GM12878 (cell line): ENCODE measurements at regions not wholly inside any gene's neighbourhood (a gene's known extent, or its start where the extent isn't known, plus 50 kb on each side); places are given as distances from the start of the nearest gene placed in this dataset.
A peak's percentile ranks its signal among the peaks of the same experiment; 100 is the strongest.

Source experiments
- ATAC-seq: fragments of 200-7000 bp; cut with Tn5 transposase; 3 replicates; pipeline ENCODE4 v1.9.1; 2020; ENCODE audit warnings: mild to moderate bottlenecking, moderate library complexity
- BruUV-seq: library from RNA; stranded (reverse); fragments of 400-500 nt; replicated peaks from 2 replicates; lab custom pipeline; 2021; lab: Mats Ljungman, UMichigan
- CTCF ChIA-PET: fragments of 300-600 bp; sonication (Branson Sonifier 250); formaldehyde crosslinking; extraction: SDS; loops from one replicate; lab custom pipeline; 2021; ENCODE audit warnings: inconsistent platforms; lab: Yijun Ruan, JAX
- POLR2A ChIA-PET: fragments of 350-600 bp; formaldehyde crosslinking; extraction: SDS; loops from one replicate; lab custom pipeline; 2021; ENCODE audit warnings: inconsistent platforms; lab: Charles Lee
- RAD21 ChIA-PET: fragments of 300-600 bp; sonication (Branson Sonifier 250); formaldehyde crosslinking; loops from one replicate; lab custom pipeline; 2023; ENCODE audit warnings: antibody characterized with exemption; ENCODE audit not compliant: unreplicated experiment; lab: Charles Lee
- SMC1A ChIA-PET: fragments of 300-600 bp; sonication (Branson Sonifier 250); formaldehyde crosslinking; loops from one replicate; lab custom pipeline; 2023; ENCODE audit not compliant: unreplicated experiment, uncharacterized antibody; lab: Charles Lee
- DNase-seq: peaks from one replicate; pipeline ENCODE4 v3.0.0-alpha.2; 2011; ENCODE audit warnings: low read depth, low spot score
- FAIRE-seq: peaks from 3 replicates; lab custom pipeline; 2011; peaks lifted over from hg19 to GRCh38; lab: Jason Lieb, UNC
- H2AFZ ChIP-seq: 2 replicates; pipeline ENCODE4 v1.6.0; 2011; ENCODE audit warnings: low read depth, low read length, control low read depth; ENCODE audit not compliant: control insufficient read depth
- H3K27ac ChIP-seq: 2 replicates; pipeline ENCODE4 v1.5.1; 2011; ENCODE audit warnings: control low read depth; ENCODE audit not compliant: control insufficient read depth, insufficient read depth
- H3K27me3 ChIP-seq, 2 experiments: replicated peaks in 1 of 2; 2 replicates each; pipeline versions ENCODE4 v1.6.0 to v1.6.1; 2011; ENCODE audit warnings: low read length in 1 of 2; ENCODE audit not compliant: control insufficient read depth in 2 of 2, insufficient read depth in 2 of 2
- H3K36me3 ChIP-seq, 2 experiments: 2 replicates each; pipeline ENCODE4 v1.5.1; 2011; ENCODE audit warnings: low read length in 1 of 2; ENCODE audit not compliant: control insufficient read depth in 2 of 2, insufficient read depth in 2 of 2
- H3K4me1 ChIP-seq: 2 replicates; pipeline ENCODE4 v1.6.1; 2011; ENCODE audit warnings: mild to moderate bottlenecking, low read length, moderate library complexity, mixed read lengths; ENCODE audit not compliant: control insufficient read depth, insufficient read depth
- H3K4me2 ChIP-seq: 2 replicates; pipeline ENCODE4 v1.6.0; 2011; ENCODE audit warnings: control low read depth; ENCODE audit not compliant: control insufficient read depth, insufficient read depth
- H3K4me3 ChIP-seq: fragments of 200-600 bp; sonication (generic); 2 replicates; pipeline ENCODE4 v1.5.1; 2016
- H3K79me2 ChIP-seq: 2 replicates; pipeline ENCODE4 v1.6.0; 2011; ENCODE audit warnings: low read length; ENCODE audit not compliant: control insufficient read depth, insufficient read depth
- H3K9ac ChIP-seq: 2 replicates; pipeline ENCODE4 v1.8.0; 2011; ENCODE audit warnings: low read length, control low read depth, mixed read lengths; ENCODE audit not compliant: control insufficient read depth, insufficient read depth
- H3K9me3 ChIP-seq: replicated peaks from 3 replicates; pipeline ENCODE4 v1.5.1; 2011; ENCODE audit warnings: mild to moderate bottlenecking, low read length; ENCODE audit not compliant: control insufficient read depth, insufficient read depth
- H4K20me1 ChIP-seq: 2 replicates; pipeline ENCODE4 v1.6.0; 2011; ENCODE audit not compliant: control insufficient read depth, insufficient read depth
- CBX3 ChIP-seq: fragments of 200-600 bp; sonication (generic); IDR thresholded peaks from 2 replicates; pipeline ENCODE4 v1.6.1; 2016; ENCODE audit warnings: low read depth, borderline replicate concordance
- GABPA ChIP-seq: IDR thresholded peaks from 2 replicates; pipeline ENCODE4 v1.6.1; 2014; ENCODE audit warnings: antibody characterized with exemption, low read depth, mild to moderate bottlenecking, inconsistent platforms
- IRF4 ChIP-seq: IDR thresholded peaks from 2 replicates; pipeline ENCODE4 v1.6.1; 2011; ENCODE audit warnings: low read depth, low read length
- NFYA ChIP-seq: IDR thresholded peaks from 2 replicates; pipeline ENCODE4 v1.6.1; 2011; ENCODE audit warnings: low read depth, mild to moderate bottlenecking, low read length, improper control_type of control experiment, borderline replicate concordance
- NFYB ChIP-seq: IDR thresholded peaks from 2 replicates; pipeline ENCODE4 v1.6.1; 2011; ENCODE audit warnings: low read depth, mild to moderate bottlenecking, low read length, improper control_type of control experiment, moderate library complexity; ENCODE audit not compliant: insufficient read depth
- RB1 ChIP-seq: fragments of 450-650 bp; formaldehyde crosslinking; IDR thresholded peaks from 2 replicates; pipeline ENCODE4 v1.6.1; 2017; ENCODE audit warnings: mild to moderate bottlenecking, borderline replicate concordance
- USF2 ChIP-seq: IDR thresholded peaks from 2 replicates; pipeline ENCODE4 v1.6.1; 2011; ENCODE audit warnings: low read depth, low read length, improper control_type of control experiment, borderline replicate concordance
- ZZZ3 ChIP-seq: IDR thresholded peaks from 2 replicates; pipeline ENCODE4 v1.6.1; 2011; ENCODE audit warnings: low read depth; ENCODE audit not compliant: control insufficient read depth, insufficient read length
- in situ Hi-C: fragments of 300-500 bp; cut with MboI; formaldehyde crosslinking; loops from 9 replicates; pipeline ENCODE4 v1.14.3; 2018; ENCODE audit warnings: mixed read lengths
- intact Hi-C: fragments of 100-400 bp; cut with micrococcal nuclease; formaldehyde crosslinking; loops from one replicate; pipeline ENCODE4 v1.14.2; 2022; ENCODE audit not compliant: unreplicated experiment

GRCh38 chr6:120198033-120198432 lies 848.5 kb upstream of the MAN1A1 start:
- intact Hi-C loops: no loop called here
- ChIA-PET CTCF (interaction anchor here (1.0 kb wide), 1 partner anchor 23 kb away, joined by 3 read pairs; no protein-coding TSS in a partner anchor), POLR2A (no interaction called here)

GRCh38 chr6:120186080-120186479 lies 836.5 kb upstream of the MAN1A1 start:
- DNase-seq (no peak), FAIRE-seq (no peak), ATAC-seq (no peak)
- in situ Hi-C loops (no loop called here), intact Hi-C loops (no loop called here)
- no peaks in the 10 kb centered on the region for H3K36me3 ChIP-seq
- no peak overlapping the region for H2AFZ ChIP-seq
- SMC1A ChIA-PET: no interaction called here
- H3K27me3 ChIP-seq: no peaks in the 10 kb centered on the region
- BruUV-seq: no TSS peak
- no peaks in the 10 kb centered on the region for H4K20me1 ChIP-seq
- CTCF ChIA-PET: interaction anchor here (1.0 kb wide), 2 partner anchors 9 to 62 kb away, joined by 3 to 4 read pairs; no protein-coding TSS in a partner anchor
- no peak overlapping the region for H3K4me3 ChIP-seq
- H3K79me2 ChIP-seq: no peaks in the 10 kb centered on the region
- TF ChIP-seq USF2: no peak
- POLR2A ChIA-PET: no interaction called here
- no peak overlapping the region for H3K4me2 ChIP-seq
- no peaks in the 10 kb centered on the region for H3K4me1 ChIP-seq
- H3K9ac ChIP-seq: no peak overlapping the region
- RAD21 ChIA-PET: no interaction called here
- no peaks in the 10 kb centered on the region for H3K9me3 ChIP-seq
- no peak overlapping the region for H3K27ac ChIP-seq

More at GRCh38 chr6:120198033-120198432, 848.5 kb upstream of the MAN1A1 start:
- ChIA-PET RAD21 (no interaction called here), SMC1A (interaction anchor here (0.8 to 1.3 kb wide), 2 partner anchors 10 to 19 kb away, joined by 3 to 4 read pairs; no protein-coding TSS in a partner anchor)
- no peaks in the 10 kb centered on the region for H4K20me1 ChIP-seq
- no peaks in the 10 kb centered on the region for H3K27me3 ChIP-seq
- H3K27ac ChIP-seq: no peak overlapping the region
- no peaks in the 10 kb centered on the region for H3K4me1 ChIP-seq
- no peak for TF ChIP-seq GABPA
- no peak for TF ChIP-seq CBX3
- no peak for TF ChIP-seq RB1
- TF ChIP-seq NFYB: no peak
- no peak for TF ChIP-seq ZZZ3
- TF ChIP-seq NFYA: no peak
- TF ChIP-seq IRF4: no peak
- H3K4me2 ChIP-seq: no peak overlapping the region
- in situ Hi-C loops: no loop called here
- peak; percentile 21; the same call in 1 of the 3 replicates for ATAC-seq
- no peaks in the 10 kb centered on the region for H3K79me2 ChIP-seq
- no TSS peak for BruUV-seq
- DNase-seq: no peak
- H2AFZ ChIP-seq: no peak overlapping the region
- no peak overlapping the region for H3K9ac ChIP-seq
- no peak for FAIRE-seq
- no peaks in the 10 kb centered on the region for H3K36me3 ChIP-seq
- H3K4me3 ChIP-seq: no peak overlapping the region
- no peaks in the 10 kb centered on the region for H3K9me3 ChIP-seq
